ENCODE measurements at regions not wholly inside any gene's neighbourhood (a gene's known extent, or its start where the extent isn't known, plus 50 kb on each side); places are given as distances from the start of the nearest gene placed in this dataset.

GRCh38 chr16:59634004-59634579 is 900.0 kb upstream of the GOT2 start:
- TF ChIP-seq CTCF (conservative IDR thresholded peaks at IDR 0.05; ENCODE audit: low read depth, low read length): no peak
- no peak for TF ChIP-seq EZH2 (IDR thresholded peaks at IDR 0.05; ENCODE audit: low read length, unreplicated experiment)

Data from PC-3 (cell line).